HEK293 (cell line): ENCODE measurements at regions not wholly inside any gene's neighbourhood (a gene's known extent, or its start where the extent isn't known, plus 50 kb on each side); places are given as distances from the start of the nearest gene placed in this dataset.

Experiments used
- CTCF ChIA-PET: fragments of 350-600 bp; formaldehyde crosslinking; extraction: SDS; loops from one replicate; lab custom pipeline; 2021; ENCODE audit warnings: antibody characterized with exemption; lab: Yijun Ruan, JAX
- POLR2A ChIA-PET: fragments of 300-600 bp; formaldehyde crosslinking; extraction: SDS; loops from one replicate; lab custom pipeline; 2020; ENCODE audit warnings: antibody characterized with exemption, inconsistent platforms; lab: Yijun Ruan, JAX
- H3K27ac ChIP-seq: fragments of 200-500 bp; sonication (Bioruptor generic); 2 replicates; pipeline ENCODE4 v1.5.1; 2014; ENCODE audit warnings: low read depth, low read length, control low read depth, inconsistent platforms; ENCODE audit errors: extremely low read depth
- H3K36me3 ChIP-seq, 2 experiments: fragments of 200-500 bp in 1 of 2; sonication (Bioruptor generic) in 1 of 2; 1 replicate in 1 of 2; 2 replicates in 1 of 2; pipeline ENCODE4 v1.5.1; 2014 to 2017; ENCODE audit warnings: inconsistent platforms in 2 of 2, low read length in 2 of 2; ENCODE audit not compliant: control insufficient read depth in 2 of 2, insufficient read depth in 1 of 2
- H3K4me1 ChIP-seq: fragments of 200-500 bp; sonication (Bioruptor generic); 2 replicates; pipeline ENCODE4 v1.5.1; 2014; ENCODE audit warnings: mild to moderate bottlenecking, low read length, inconsistent platforms; ENCODE audit not compliant: control insufficient read depth, insufficient read depth
- H3K4me3 ChIP-seq: 2 replicates; pipeline ENCODE4 v1.5.1; 2011; ENCODE audit warnings: low read depth, mild to moderate bottlenecking, control low read depth, low read length, moderate library complexity
- H3K9me3 ChIP-seq: fragments of 200-500 bp; sonication (Bioruptor generic); 2 replicates; pipeline ENCODE4 v1.5.1; 2014; ENCODE audit warnings: low read depth, low read length, inconsistent platforms; ENCODE audit not compliant: control insufficient read depth, insufficient read depth
- GLI4 ChIP-seq: fragments of 450-650 bp; formaldehyde crosslinking; IDR thresholded peaks from 2 replicates; pipeline ENCODE4 v1.5.1; 2016; ENCODE audit warnings: missing biosample characterization, missing genetic modification characterization
- KLF1 ChIP-seq: fragments of 450-650 bp; formaldehyde crosslinking; IDR thresholded peaks from 2 replicates; pipeline ENCODE4 v1.5.1; 2016; ENCODE audit warnings: missing biosample characterization, missing genetic modification characterization
- KLF8 ChIP-seq: fragments of 450-650 bp; formaldehyde crosslinking; IDR thresholded peaks from 2 replicates; pipeline ENCODE4 v1.5.1; 2016; ENCODE audit warnings: missing biosample characterization, missing genetic modification characterization
- PBX3 ChIP-seq: sonication (generic); formaldehyde crosslinking; IDR thresholded peaks from 2 replicates; pipeline ENCODE4 v1.8.1; 2022; ENCODE audit warnings: mild to moderate bottlenecking, moderate library complexity, missing genetic modification reagents
- REPIN1 ChIP-seq: fragments of 450-650 bp; formaldehyde crosslinking; IDR thresholded peaks from 2 replicates; pipeline ENCODE4 v1.5.1; 2017; ENCODE audit warnings: missing biosample characterization, missing genetic modification characterization, low read depth
- SP7 ChIP-seq: fragments of 450-650 bp; formaldehyde crosslinking; IDR thresholded peaks from 2 replicates; pipeline ENCODE4 v1.5.1; 2016; ENCODE audit warnings: missing biosample characterization, missing genetic modification characterization
- ZBTB26 ChIP-seq: fragments of 450-650 bp; formaldehyde crosslinking; optimal IDR thresholded peaks from 2 replicates; pipeline ENCODE3; 2016; ENCODE audit warnings: missing biosample characterization, mild to moderate bottlenecking, missing genetic modification characterization
- ZNF132 ChIP-seq: fragments of 450-650 bp; formaldehyde crosslinking; IDR thresholded peaks from 2 replicates; pipeline ENCODE4 v1.5.1; 2017; ENCODE audit warnings: missing biosample characterization, missing genetic modification characterization, borderline replicate concordance
- ZNF16 ChIP-seq: fragments of 450-650 bp; formaldehyde crosslinking; IDR thresholded peaks from 2 replicates; pipeline ENCODE4 v1.5.1; 2016; ENCODE audit warnings: low read depth, missing biosample characterization, missing genetic modification characterization
- ZNF266 ChIP-seq: fragments of 450-650 bp; formaldehyde crosslinking; IDR thresholded peaks from 2 replicates; pipeline ENCODE4 v1.5.1; 2016; ENCODE audit warnings: missing biosample characterization, missing genetic modification characterization, low read depth
- ZNF292 ChIP-seq: fragments of 450-650 bp; formaldehyde crosslinking; IDR thresholded peaks from 2 replicates; pipeline ENCODE4 v1.5.1; 2016; ENCODE audit warnings: low read depth, missing biosample characterization, missing genetic modification characterization, borderline replicate concordance
- ZNF311 ChIP-seq: fragments of 450-650 bp; formaldehyde crosslinking; IDR thresholded peaks from 2 replicates; pipeline ENCODE4 v1.5.1; 2017; ENCODE audit warnings: missing biosample characterization, missing genetic modification characterization, borderline replicate concordance
- ZNF362 ChIP-seq: fragments of 450-650 bp; formaldehyde crosslinking; IDR thresholded peaks from 2 replicates; pipeline ENCODE4 v1.5.1; 2016; ENCODE audit warnings: missing biosample characterization, missing genetic modification characterization
- ZNF394 ChIP-seq: fragments of 450-650 bp; formaldehyde crosslinking; IDR thresholded peaks from 2 replicates; pipeline ENCODE4 v1.5.1; 2016; ENCODE audit warnings: missing biosample characterization, missing genetic modification characterization, mild to moderate bottlenecking, moderate library complexity, borderline replicate concordance
- ZNF558 ChIP-seq: fragments of 450-650 bp; formaldehyde crosslinking; IDR thresholded peaks from 2 replicates; pipeline ENCODE4 v1.5.1; 2016; ENCODE audit warnings: missing biosample characterization, missing genetic modification characterization
- ZNF596 ChIP-seq: fragments of 450-650 bp; IDR thresholded peaks from 2 replicates; pipeline ENCODE4 v1.5.0; 2018; ENCODE audit warnings: missing biosample characterization, mild to moderate bottlenecking, missing genetic modification characterization, moderate library complexity
- TF ChIP-seq, protein P1 (sequence below): fragments of 450-650 bp; IDR thresholded peaks from 2 replicates; pipeline ENCODE4 v1.5.1; 2018; ENCODE audit warnings: missing biosample characterization, missing genetic modification characterization
- TF ChIP-seq, protein P2 (sequence below): fragments of 450-650 bp; formaldehyde crosslinking; IDR thresholded peaks from 2 replicates; pipeline ENCODE4 v1.5.1; 2016; ENCODE audit warnings: missing biosample characterization, missing genetic modification characterization
- TF ChIP-seq, protein P3 (sequence below): fragments of 450-650 bp; formaldehyde crosslinking; conservative IDR thresholded peaks from 2 replicates; pipeline ENCODE4 v1.5.1; 2016; ENCODE audit warnings: low read depth, missing biosample characterization, missing genetic modification characterization

DNA sequence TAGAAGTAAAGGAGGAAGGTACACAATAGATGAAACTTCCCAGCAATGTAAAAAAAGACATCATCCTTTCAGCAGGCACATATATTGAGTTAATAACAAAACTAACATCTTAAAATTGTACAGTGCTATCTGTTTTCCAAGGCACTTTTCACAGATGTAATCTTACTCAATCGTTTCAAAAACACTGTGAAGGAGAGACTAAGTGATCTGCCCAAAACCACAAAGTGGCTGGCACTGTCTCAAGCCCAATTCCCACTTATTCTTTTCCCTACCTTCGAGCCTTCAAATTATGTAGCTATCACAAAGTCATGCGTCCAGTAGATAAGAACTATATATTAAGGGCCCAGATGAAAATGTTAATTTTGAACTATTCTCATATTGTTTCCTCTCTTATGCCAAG, 193.6 kb upstream of the RASSF8 start:
- Histone ChIP-seq H3K9me3 (no peaks in the 10 kb centered on the region), H3K36me3 (no peaks in the 10 kb centered on the region), H3K4me3 (no peak overlapping the region), H3K27ac (no peak overlapping the region), H3K4me1 (peaks cover 8% of the 10 kb centered on the region)
- ChIA-PET CTCF (no interaction called here), POLR2A (no interaction called here)
- TF ChIP-seq ZNF16 = no peak
- no peak for TF ChIP-seq ZNF394 (tag by site-specific recombination)
- TF ChIP-seq, protein P1, sequence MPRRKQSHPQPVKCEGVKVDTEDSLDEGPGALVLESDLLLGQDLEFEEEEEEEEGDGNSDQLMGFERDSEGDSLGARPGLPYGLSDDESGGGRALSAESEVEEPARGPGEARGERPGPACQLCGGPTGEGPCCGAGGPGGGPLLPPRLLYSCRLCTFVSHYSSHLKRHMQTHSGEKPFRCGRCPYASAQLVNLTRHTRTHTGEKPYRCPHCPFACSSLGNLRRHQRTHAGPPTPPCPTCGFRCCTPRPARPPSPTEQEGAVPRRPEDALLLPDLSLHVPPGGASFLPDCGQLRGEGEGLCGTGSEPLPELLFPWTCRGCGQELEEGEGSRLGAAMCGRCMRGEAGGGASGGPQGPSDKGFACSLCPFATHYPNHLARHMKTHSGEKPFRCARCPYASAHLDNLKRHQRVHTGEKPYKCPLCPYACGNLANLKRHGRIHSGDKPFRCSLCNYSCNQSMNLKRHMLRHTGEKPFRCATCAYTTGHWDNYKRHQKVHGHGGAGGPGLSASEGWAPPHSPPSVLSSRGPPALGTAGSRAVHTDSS (tag by site-specific recombination) = no peak
- TF ChIP-seq REPIN1 (tag by site-specific recombination) = no peak
- no peak for TF ChIP-seq ZNF558 (tag by site-specific recombination)
- TF ChIP-seq ZNF596 (tag by site-specific recombination) = no peak
- no peak for TF ChIP-seq KLF8
- TF ChIP-seq, protein P2, sequence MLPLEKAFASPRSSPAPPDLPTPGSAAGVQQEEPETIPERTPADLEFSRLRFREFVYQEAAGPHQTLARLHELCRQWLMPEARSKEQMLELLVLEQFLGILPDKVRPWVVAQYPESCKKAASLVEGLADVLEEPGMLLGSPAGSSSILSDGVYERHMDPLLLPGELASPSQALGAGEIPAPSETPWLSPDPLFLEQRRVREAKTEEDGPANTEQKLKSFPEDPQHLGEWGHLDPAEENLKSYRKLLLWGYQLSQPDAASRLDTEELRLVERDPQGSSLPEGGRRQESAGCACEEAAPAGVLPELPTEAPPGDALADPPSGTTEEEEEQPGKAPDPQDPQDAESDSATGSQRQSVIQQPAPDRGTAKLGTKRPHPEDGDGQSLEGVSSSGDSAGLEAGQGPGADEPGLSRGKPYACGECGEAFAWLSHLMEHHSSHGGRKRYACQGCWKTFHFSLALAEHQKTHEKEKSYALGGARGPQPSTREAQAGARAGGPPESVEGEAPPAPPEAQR (tag by site-specific recombination) = no peak
- no peak for TF ChIP-seq ZBTB26
- TF ChIP-seq ZNF362 (tag by site-specific recombination) = no peak
- TF ChIP-seq ZNF132 (tag by site-specific recombination) = no peak
- no peak for TF ChIP-seq PBX3
- TF ChIP-seq GLI4 = no peak
- TF ChIP-seq KLF1 (tag by site-specific recombination) = no peak
- TF ChIP-seq, protein P3, sequence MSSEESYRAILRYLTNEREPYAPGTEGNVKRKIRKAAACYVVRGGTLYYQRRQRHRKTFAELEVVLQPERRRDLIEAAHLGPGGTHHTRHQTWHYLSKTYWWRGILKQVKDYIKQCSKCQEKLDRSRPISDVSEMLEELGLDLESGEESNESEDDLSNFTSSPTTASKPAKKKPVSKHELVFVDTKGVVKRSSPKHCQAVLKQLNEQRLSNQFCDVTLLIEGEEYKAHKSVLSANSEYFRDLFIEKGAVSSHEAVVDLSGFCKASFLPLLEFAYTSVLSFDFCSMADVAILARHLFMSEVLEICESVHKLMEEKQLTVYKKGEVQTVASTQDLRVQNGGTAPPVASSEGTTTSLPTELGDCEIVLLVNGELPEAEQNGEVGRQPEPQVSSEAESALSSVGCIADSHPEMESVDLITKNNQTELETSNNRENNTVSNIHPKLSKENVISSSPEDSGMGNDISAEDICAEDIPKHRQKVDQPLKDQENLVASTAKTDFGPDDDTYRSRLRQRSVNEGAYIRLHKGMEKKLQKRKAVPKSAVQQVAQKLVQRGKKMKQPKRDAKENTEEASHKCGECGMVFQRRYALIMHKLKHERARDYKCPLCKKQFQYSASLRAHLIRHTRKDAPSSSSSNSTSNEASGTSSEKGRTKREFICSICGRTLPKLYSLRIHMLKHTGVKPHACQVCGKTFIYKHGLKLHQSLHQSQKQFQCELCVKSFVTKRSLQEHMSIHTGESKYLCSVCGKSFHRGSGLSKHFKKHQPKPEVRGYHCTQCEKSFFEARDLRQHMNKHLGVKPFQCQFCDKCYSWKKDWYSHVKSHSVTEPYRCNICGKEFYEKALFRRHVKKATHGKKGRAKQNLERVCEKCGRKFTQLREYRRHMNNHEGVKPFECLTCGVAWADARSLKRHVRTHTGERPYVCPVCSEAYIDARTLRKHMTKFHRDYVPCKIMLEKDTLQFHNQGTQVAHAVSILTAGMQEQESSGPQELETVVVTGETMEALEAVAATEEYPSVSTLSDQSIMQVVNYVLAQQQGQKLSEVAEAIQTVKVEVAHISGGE (tag by site-specific recombination) = no peak
- no peak for TF ChIP-seq ZNF292 (tag by site-specific recombination)
- TF ChIP-seq ZNF266 (tag by site-specific recombination) = no peak
- no peak for TF ChIP-seq ZNF311
- TF ChIP-seq SP7 = no peak
